ENCODE measurements at regions not wholly inside any gene's neighbourhood (a gene's known extent, or its start where the extent isn't known, plus 50 kb on each side); places are given as distances from the start of the nearest gene placed in this dataset.

GRCh38 chr2:66828876-66829275 is 394.0 kb downstream of the MEIS1 start:
- Histone ChIP-seq H3K4me3 (ENCODE audit: insufficient read depth, low read depth, low read length) (no peak overlapping the region), H2AK5ac (ENCODE audit: low read depth, low read length) (no peak overlapping the region), H3K23ac (ENCODE audit: low read depth, low read length) (no peak overlapping the region), H2AK9ac (replicated peaks; ENCODE audit: low read depth, low read length, poor library complexity) (no peak overlapping the region), H3K4me1 (ENCODE audit: control insufficient read depth, insufficient read depth, low read length) (peaks cover 4% of the 10 kb centered on the region), H3K9ac (ENCODE audit: low read depth, low read length) (no peak overlapping the region), H4K20me1 (ENCODE audit: insufficient read depth, low read length) (no peaks in the 10 kb centered on the region), H4K8ac (ENCODE audit: low read depth in 2 of 2, low read length in 2 of 2) (no peak overlapping the region), H3K4me2 (ENCODE audit: low read depth, low read length) (no peak overlapping the region), H3K9me1 (ENCODE audit: insufficient read depth, low read length) (no peaks in the 10 kb centered on the region), H4K5ac (ENCODE audit: low read depth, low read length) (no peak overlapping the region), H3K27me3 (ENCODE audit: control insufficient read depth, insufficient read depth, low read length) (no peaks in the 10 kb centered on the region), H2BK20ac (ENCODE audit: low read depth, low read length) (no peak overlapping the region), H3K9me3 (ENCODE audit: control insufficient read depth, insufficient read depth, low read length) (no peaks in the 10 kb centered on the region), H2BK120ac (ENCODE audit: low read depth, low read length) (no peak overlapping the region), H3K27ac (ENCODE audit: insufficient read depth, low read length) (no peak overlapping the region), H2BK5ac (ENCODE audit: low read depth, low read length, poor library complexity, severe bottlenecking) (no peak overlapping the region), H3K79me1 (ENCODE audit: low read depth in 1 of 2, low read length in 2 of 2) (no peaks in the 10 kb centered on the region), H2AFZ (replicated peaks; ENCODE audit: low read length, poor library complexity) (no peak overlapping the region), H3K36me3 (ENCODE audit: control insufficient read depth, insufficient read depth, low read length) (no peaks in the 10 kb centered on the region), H3K4ac (ENCODE audit: low read depth, low read length) (0 out of 2 replicates have a peak overlapping the region, but pooled peaks have one; percentile 23), H4K91ac (ENCODE audit: insufficient read depth, low read depth, low read length) (no peak overlapping the region), H2BK15ac (ENCODE audit: low read depth, low read length) (no peak overlapping the region), H3K56ac (ENCODE audit: extremely low read depth, insufficient read depth, low read length) (no peak overlapping the region), H3K18ac (ENCODE audit: low read depth, low read length) (no peak overlapping the region), H3K14ac (replicated peaks; ENCODE audit: low read depth, low read length) (no peak overlapping the region)
- BruUV-seq (replicated peaks) = no TSS peak
- in situ Hi-C loops (cut with MboI; ENCODE audit: low sequenced_read_pairs) = no loop called here
- WGBS, 2 experiments (ENCODE audit: extremely low coverage in 2 of 2, insufficient read length in 1 of 2) = no CpG with 5 or more reads among the region's 3 CpGs
- POLR2A ChIA-PET (ENCODE audit: unreplicated experiment) = no interaction called here
- CTCF ChIA-PET = no interaction called here
- TF ChIP-seq NFE2L2 (IDR thresholded peaks at IDR 0.05; ENCODE audit: low read depth, low read length) = no peak
- no peak for TF ChIP-seq MAFK (IDR thresholded peaks at IDR 0.05; ENCODE audit: low read depth, low read length)
- TF ChIP-seq MXI1 (IDR thresholded peaks at IDR 0.05; ENCODE audit: borderline replicate concordance, low read depth, low read length) = no peak
- TF ChIP-seq POLR2A (IDR thresholded peaks at IDR 0.05; ENCODE audit: low read depth, low read length) = no peak
- TF ChIP-seq RAD21 (IDR thresholded peaks at IDR 0.05; ENCODE audit: low read length) = no peak
- TF ChIP-seq MAZ (IDR thresholded peaks at IDR 0.05; ENCODE audit: borderline replicate concordance, low read depth, low read length) = no peak
- TF ChIP-seq RCOR1 (IDR thresholded peaks at IDR 0.05; ENCODE audit: insufficient replicate concordance, low read length) = no peak
- no peak for TF ChIP-seq CHD1 (IDR thresholded peaks at IDR 0.05; ENCODE audit: low read depth, low read length)
- no peak for TF ChIP-seq CEBPB (IDR thresholded peaks at IDR 0.05; ENCODE audit: low read depth, low read length)
- TF ChIP-seq, protein P1, sequence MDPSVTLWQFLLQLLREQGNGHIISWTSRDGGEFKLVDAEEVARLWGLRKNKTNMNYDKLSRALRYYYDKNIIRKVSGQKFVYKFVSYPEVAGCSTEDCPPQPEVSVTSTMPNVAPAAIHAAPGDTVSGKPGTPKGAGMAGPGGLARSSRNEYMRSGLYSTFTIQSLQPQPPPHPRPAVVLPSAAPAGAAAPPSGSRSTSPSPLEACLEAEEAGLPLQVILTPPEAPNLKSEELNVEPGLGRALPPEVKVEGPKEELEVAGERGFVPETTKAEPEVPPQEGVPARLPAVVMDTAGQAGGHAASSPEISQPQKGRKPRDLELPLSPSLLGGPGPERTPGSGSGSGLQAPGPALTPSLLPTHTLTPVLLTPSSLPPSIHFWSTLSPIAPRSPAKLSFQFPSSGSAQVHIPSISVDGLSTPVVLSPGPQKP (IDR thresholded peaks at IDR 0.05; ENCODE audit: borderline replicate concordance, low read depth, low read length) = no peak
- TF ChIP-seq RFX5 (IDR thresholded peaks at IDR 0.05; ENCODE audit: low read depth, low read length) = no peak
- no peak for TF ChIP-seq FOS (IDR thresholded peaks at IDR 0.05; ENCODE audit: low read depth, low read length)
- TF ChIP-seq, protein P2, sequence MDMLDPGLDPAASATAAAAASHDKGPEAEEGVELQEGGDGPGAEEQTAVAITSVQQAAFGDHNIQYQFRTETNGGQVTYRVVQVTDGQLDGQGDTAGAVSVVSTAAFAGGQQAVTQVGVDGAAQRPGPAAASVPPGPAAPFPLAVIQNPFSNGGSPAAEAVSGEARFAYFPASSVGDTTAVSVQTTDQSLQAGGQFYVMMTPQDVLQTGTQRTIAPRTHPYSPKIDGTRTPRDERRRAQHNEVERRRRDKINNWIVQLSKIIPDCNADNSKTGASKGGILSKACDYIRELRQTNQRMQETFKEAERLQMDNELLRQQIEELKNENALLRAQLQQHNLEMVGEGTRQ (IDR thresholded peaks at IDR 0.05; ENCODE audit: low read depth, low read length) = no peak
- dilution Hi-C loops (cut with HindIII; ENCODE audit: low sequenced_read_pairs, unreplicated experiment) = no loop called here
- no peak for DNase-seq
- no peak for ATAC-seq (ENCODE audit: low read depth)
- intact Hi-C loops (cut with micrococcal nuclease) = no loop called here

All from IMR-90 (cell line).